GM12872 (cell line): ENCODE measurements at regions not wholly inside any gene's neighbourhood (a gene's known extent, or its start where the extent isn't known, plus 50 kb on each side); places are given as distances from the start of the nearest gene placed in this dataset.

ENCODE experiments used
- TF ChIP-seq, protein P1 (sequence below): IDR thresholded peaks from 3 replicates; pipeline ENCODE4 v1.5.1; 2011; ENCODE audit warnings: low read depth, mild to moderate bottlenecking, low read length, moderate library complexity; ENCODE audit not compliant: insufficient read depth

DNA sequence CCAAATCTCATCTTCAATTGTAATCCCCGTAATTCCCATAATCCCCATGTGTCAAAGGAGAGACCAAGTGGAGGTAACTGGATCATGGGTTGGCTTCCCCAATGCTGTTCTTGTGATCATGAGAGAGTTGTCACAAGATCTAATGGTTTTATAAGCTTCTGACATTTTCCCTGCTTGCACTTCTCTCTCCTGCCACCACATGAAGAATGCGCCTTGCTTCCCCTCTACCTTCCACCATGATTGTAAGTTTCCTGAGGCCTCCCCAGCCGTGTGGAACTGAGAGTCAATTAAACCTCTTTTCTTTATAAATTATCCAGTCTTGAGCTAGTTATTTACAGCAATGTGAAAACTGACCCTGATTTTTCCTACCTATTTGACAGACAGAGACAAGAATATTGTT lies 162.5 kb upstream of the SYT6 start:
- TF ChIP-seq, protein P1, sequence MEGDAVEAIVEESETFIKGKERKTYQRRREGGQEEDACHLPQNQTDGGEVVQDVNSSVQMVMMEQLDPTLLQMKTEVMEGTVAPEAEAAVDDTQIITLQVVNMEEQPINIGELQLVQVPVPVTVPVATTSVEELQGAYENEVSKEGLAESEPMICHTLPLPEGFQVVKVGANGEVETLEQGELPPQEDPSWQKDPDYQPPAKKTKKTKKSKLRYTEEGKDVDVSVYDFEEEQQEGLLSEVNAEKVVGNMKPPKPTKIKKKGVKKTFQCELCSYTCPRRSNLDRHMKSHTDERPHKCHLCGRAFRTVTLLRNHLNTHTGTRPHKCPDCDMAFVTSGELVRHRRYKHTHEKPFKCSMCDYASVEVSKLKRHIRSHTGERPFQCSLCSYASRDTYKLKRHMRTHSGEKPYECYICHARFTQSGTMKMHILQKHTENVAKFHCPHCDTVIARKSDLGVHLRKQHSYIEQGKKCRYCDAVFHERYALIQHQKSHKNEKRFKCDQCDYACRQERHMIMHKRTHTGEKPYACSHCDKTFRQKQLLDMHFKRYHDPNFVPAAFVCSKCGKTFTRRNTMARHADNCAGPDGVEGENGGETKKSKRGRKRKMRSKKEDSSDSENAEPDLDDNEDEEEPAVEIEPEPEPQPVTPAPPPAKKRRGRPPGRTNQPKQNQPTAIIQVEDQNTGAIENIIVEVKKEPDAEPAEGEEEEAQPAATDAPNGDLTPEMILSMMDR: no peak

DNA sequence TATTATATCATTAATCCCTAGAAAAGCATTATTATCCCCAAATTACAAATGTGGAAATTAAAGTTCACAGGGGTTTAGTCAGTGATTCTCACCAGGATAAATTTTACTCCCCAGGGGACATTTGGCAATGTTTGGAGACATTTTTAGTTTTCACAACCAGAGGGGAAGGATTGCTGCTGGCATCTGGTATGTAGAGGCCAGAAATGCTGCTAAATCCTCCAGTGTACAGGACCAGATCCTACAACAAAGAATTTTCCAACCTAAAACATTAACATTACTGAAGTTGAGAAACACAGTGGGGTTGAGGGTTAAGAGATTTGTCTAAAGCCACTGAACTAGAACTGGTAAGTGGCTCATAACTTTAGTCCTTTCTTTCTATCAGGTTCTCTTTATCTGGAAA lies 162.0 kb upstream of the SYT6 start:
- TF ChIP-seq, protein P1: no peak

DNA sequence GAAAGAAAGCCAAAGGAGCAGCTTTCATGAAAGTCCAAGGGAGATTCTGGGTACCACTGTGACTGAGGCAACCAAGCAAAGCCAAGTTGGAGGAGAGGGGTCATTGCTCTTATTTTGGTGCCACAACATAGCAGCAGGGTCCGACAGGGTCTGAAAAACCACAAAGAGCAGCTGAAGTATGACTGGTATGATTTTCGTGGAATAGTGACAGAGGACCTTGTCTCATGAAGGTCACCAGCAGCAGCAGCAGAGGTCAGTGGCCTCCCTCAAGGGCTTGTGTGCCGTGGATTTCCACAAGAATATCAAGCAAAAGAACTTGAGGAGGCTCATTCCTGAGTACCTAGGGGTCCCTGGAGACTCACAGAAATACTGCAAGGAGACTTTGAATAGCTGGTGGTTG lies 160.9 kb upstream of the SYT6 start:
- TF ChIP-seq, protein P1: no peak

DNA sequence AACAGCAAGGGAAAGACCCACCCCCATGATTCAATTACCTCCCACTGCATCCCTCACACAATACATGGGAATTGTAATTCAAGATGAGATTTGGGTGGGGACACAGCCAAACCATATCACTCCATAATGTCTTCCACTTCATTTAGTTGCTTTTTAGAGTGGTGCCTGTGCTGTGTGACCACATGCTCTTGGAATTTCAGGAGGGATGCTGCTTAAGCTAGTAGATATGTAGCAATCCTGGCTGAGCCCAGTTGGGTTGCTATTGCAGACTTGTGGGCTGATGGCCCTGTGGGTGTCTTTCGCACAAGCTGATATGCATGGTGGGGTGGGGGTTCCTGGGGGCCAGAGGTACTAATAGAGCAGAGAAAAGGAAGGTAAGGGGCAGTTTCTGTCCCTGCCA lies 160.4 kb upstream of the SYT6 start:
- TF ChIP-seq, protein P1: no peak

DNA sequence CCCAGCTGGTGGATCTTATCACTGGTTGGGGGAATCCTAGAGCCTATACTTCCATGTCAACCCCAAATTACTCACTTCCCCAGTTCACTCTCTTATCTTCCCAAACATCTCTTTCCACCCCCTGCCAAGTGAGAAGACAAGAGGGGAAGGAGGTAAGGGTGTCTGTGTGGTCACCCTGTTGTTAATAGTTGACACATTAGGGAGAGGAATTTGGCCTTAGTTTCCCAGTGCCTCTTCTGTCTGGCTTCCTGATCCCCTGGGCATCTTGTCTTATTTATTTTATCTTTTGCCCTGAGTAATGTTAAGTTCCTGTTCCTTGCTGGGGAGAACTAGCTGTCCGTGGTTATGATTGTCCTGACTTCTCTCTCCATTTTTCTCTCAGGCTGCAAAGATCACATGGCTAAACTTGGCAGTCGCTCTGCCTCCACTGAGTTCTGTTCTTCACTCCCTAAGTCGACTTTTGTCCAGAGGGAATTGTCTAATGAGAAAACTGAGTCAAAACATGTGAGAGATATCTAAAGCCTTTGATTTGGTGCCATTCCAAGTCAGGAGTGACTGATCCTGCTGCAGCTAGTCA lies 157.1 kb upstream of the SYT6 start:
- TF ChIP-seq, protein P1: no peak

DNA sequence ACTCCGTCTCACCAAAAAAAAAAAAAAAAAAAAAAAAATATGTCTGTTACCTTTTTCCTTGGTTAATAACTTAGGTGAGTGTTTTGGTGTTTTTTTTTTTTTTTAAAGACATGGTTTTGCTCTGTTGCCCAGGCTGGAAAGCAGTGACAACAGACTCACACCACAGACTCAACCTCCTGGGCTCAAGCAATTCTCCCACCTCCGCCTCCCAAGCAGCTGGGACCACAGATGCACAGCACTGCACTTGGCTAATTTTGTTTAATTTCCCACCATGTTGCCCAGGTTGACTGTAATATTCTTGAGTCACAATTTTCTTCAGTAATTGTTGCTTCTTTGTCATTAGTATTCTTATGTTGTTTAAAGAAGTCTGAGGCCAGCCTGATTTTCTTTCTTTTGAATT lies 149.2 kb upstream of the SYT6 start:
- TF ChIP-seq, protein P1: no peak

DNA sequence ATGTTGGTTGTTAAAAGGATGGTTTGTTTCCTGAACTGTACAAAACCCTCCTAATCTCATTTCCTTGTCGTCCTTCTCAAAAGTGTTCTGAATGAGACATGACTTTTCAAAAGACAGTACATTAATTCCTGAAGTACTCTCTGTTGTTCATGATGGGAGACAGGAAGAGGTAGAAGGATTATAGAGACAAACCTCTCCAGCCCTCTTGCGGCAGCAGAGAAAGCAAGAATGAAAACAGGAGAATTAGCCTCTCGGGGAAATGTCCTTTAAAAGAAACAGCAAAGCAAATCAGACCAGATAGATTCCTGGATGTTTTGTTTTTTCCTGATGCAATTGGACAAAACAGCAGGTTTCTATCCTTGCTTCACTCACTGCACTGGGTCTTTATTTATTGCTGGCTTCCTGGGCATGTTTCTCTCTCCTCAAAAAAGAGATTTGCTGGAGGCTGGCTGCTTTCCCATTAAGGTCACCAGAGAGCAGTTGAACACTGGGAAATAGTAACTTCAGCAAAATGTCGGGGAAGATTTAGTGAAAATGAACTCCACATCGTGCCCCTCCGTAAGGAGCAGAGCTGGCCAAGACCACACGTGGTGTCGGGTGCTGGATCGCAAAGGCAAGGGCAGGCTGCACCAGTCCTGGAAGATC lies 145.8 kb upstream of the SYT6 start:
- TF ChIP-seq, protein P1: no peak
